ENCODE measurements at regions not wholly inside any gene's neighbourhood (a gene's known extent, or its start where the extent isn't known, plus 50 kb on each side); places are given as distances from the start of the nearest gene placed in this dataset.
"Not testable (repeated sequence)": the region's sequence is repeated elsewhere in the genome, so short reads cannot be mapped to it uniquely, and the experiment has no call there.

DNA sequence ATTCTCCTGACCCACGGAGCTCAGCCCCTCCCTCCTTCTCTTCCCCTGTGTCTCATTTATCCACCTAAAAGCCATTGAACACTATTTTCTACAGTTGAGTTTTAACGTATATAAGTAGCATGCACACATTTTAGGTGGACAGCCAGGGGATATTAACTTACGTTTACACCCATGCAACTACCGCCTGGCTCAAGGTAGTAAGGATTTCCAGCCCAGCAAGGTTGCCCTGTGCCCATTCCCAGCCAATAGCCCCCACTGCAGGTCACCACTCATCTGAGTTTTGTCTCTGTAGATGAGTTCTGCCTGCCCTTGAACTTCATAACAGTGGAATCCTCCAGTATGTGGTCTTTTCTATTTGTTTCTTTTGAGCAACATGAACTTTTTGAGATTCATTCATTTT lies 65.4 kb downstream of the SMIM38 start:
- H3K27ac Mint-ChIP-seq, result no peak overlapping the region
- H3K36me3 Mint-ChIP-seq, result peaks cover 5% of the 10 kb centered on the region
- peaks cover 23% of the 10 kb centered on the region for H3K27me3 Mint-ChIP-seq (ENCODE audit: low read depth)
- no peak for DNase-seq (ENCODE audit: low spot score in 2 of 2, unreplicated experiment in 2 of 2)
- H3K9me3 Mint-ChIP-seq, result peaks cover 19% of the 10 kb centered on the region
- TF ChIP-seq, protein P1, sequence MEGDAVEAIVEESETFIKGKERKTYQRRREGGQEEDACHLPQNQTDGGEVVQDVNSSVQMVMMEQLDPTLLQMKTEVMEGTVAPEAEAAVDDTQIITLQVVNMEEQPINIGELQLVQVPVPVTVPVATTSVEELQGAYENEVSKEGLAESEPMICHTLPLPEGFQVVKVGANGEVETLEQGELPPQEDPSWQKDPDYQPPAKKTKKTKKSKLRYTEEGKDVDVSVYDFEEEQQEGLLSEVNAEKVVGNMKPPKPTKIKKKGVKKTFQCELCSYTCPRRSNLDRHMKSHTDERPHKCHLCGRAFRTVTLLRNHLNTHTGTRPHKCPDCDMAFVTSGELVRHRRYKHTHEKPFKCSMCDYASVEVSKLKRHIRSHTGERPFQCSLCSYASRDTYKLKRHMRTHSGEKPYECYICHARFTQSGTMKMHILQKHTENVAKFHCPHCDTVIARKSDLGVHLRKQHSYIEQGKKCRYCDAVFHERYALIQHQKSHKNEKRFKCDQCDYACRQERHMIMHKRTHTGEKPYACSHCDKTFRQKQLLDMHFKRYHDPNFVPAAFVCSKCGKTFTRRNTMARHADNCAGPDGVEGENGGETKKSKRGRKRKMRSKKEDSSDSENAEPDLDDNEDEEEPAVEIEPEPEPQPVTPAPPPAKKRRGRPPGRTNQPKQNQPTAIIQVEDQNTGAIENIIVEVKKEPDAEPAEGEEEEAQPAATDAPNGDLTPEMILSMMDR (IDR thresholded peaks at IDR 0.05; ENCODE audit: unreplicated experiment), result no peak
- no peaks in the 10 kb centered on the region for H3K4me1 Mint-ChIP-seq
- no peak overlapping the region for H3K4me3 Mint-ChIP-seq

- peak in 1 of 2 experiments; percentile 7 for DNase-seq (ENCODE audit: low spot score in 2 of 2, unreplicated experiment in 2 of 2)
- not testable (repeated sequence) for H3K27ac Mint-ChIP-seq, H3K36me3 Mint-ChIP-seq, H3K4me1 Mint-ChIP-seq, H3K4me3 Mint-ChIP-seq
- H3K27me3 Mint-ChIP-seq (ENCODE audit: low read depth), result peaks cover 28% of the 10 kb centered on the region
- H3K9me3 Mint-ChIP-seq, result peaks cover 24% of the 10 kb centered on the region
These were observed 65.9 kb downstream of the SMIM38 start for GRCh38 chr11:69221636-69222035.

DNA sequence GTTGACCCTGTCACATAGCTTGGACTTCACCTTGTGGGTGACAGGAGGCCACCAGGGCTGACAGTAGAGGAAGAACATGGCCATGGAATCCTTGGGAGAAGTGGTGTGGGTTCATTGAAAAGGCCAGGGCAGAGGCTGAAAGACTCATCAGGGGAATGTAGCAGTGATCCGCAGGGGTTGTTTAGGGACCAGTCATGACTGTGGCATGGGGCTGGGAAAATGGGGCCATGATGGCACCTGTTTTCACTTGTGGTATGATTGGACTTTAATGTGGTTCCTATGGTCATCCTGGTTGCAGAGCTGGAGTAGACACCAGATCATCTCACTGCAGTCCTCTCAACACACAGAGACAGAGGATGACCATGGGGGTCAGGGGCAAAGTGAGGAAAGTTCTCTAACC lies 66.7 kb upstream of the MYEOV start:
- Mint-ChIP-seq H3K36me3 (peaks cover 6% of the 10 kb centered on the region), H3K27ac (no peak overlapping the region), H3K4me1 (no peaks in the 10 kb centered on the region), H3K27me3 (ENCODE audit: low read depth) (peaks cover 40% of the 10 kb centered on the region), H3K4me3 (no peak overlapping the region), H3K9me3 (peaks cover 32% of the 10 kb centered on the region)
- peak in 1 of 2 experiments; percentile 13 for DNase-seq (ENCODE audit: low spot score in 2 of 2, unreplicated experiment in 2 of 2)
- TF ChIP-seq, protein P1 (IDR thresholded peaks at IDR 0.05; ENCODE audit: unreplicated experiment), result no peak

DNA sequence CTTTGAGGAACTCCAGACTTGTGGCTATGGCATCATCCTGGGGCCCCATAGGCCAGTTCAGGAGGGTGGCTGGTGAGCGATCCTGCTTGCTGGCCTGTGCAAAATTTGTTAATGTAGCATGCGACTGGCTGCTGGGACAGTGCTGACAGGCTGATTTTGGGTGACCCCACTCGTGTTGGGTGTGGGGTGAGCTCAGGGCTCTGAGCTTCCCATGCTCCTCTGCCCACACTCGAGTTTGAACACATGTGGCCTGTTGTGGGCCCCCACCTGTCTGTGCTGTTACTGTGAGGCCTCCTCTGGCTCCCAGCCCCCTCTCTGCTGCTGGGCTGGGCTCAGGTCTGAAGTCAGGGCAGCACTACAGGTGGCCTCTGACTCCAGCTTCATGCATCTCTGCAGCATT lies 64.4 kb upstream of the MYEOV start:
- Mint-ChIP-seq H3K4me3 (no peak overlapping the region), H3K4me1 (no peaks in the 10 kb centered on the region), H3K27me3 (ENCODE audit: low read depth) (peaks cover 33% of the 10 kb centered on the region), H3K36me3 (peaks cover 6% of the 10 kb centered on the region), H3K9me3 (peaks cover 27% of the 10 kb centered on the region), H3K27ac (no peak overlapping the region)
- DNase-seq (ENCODE audit: low spot score in 2 of 2, unreplicated experiment in 2 of 2), result no peak
- TF ChIP-seq, protein P1 (IDR thresholded peaks at IDR 0.05; ENCODE audit: unreplicated experiment), result no peak

- no peaks in the 10 kb centered on the region for H3K4me1 Mint-ChIP-seq
- no peak overlapping the region for H3K27ac Mint-ChIP-seq
- peaks cover 29% of the 10 kb centered on the region for H3K27me3 Mint-ChIP-seq (ENCODE audit: low read depth)
- peak in 1 of 2 experiments; percentile 10 for DNase-seq (ENCODE audit: low spot score in 2 of 2, unreplicated experiment in 2 of 2)
- H3K36me3 Mint-ChIP-seq, result peaks cover 3% of the 10 kb centered on the region
- TF ChIP-seq, protein P1 (IDR thresholded peaks at IDR 0.05; ENCODE audit: unreplicated experiment), result no peak
- H3K4me3 Mint-ChIP-seq, result no peak overlapping the region
- H3K9me3 Mint-ChIP-seq, result peaks cover 15% of the 10 kb centered on the region
These were observed 63.0 kb upstream of the MYEOV start for GRCh38 chr11:69230856-69231425.

GRCh38 chr11:69231466-69232018 lies 62.4 kb upstream of the MYEOV start:
- DNase-seq (ENCODE audit: low spot score in 2 of 2, unreplicated experiment in 2 of 2), result no peak
- no peaks in the 10 kb centered on the region for H3K4me1 Mint-ChIP-seq

More at GRCh38 chr11:69231466-69232018, 62.4 kb upstream of the MYEOV start:
- no peak overlapping the region for H3K27ac Mint-ChIP-seq
- no peak overlapping the region for H3K4me3 Mint-ChIP-seq
- H3K27me3 Mint-ChIP-seq (ENCODE audit: low read depth), result peaks cover 23% of the 10 kb centered on the region
- peaks cover 9% of the 10 kb centered on the region for H3K9me3 Mint-ChIP-seq
- TF ChIP-seq, protein P1 (IDR thresholded peaks at IDR 0.05; ENCODE audit: unreplicated experiment), result no peak
- no peaks in the 10 kb centered on the region for H3K36me3 Mint-ChIP-seq

Measured in mesothelial cell of epicardium (in vitro differentiated cells).